HG03066 (cell line): ENCODE measurements at regions not wholly inside any gene's neighbourhood (a gene's known extent, or its start where the extent isn't known, plus 50 kb on each side); places are given as distances from the start of the nearest gene placed in this dataset.
"Not testable (repeated sequence)": the region's sequence is repeated elsewhere in the genome, so short reads cannot be mapped to it uniquely, and the experiment has no call there.

Experiments used
- ATAC-seq: cut with Tn5 transposase; IDR thresholded peaks from one replicate; pipeline ENCODE4 v1.9.1; 2021; ENCODE audit warnings: low read depth; ENCODE audit not compliant: unreplicated experiment

- no peak for ATAC-seq
Observed at GRCh38 chr5:39648085-39648847, 223.5 kb upstream of the DAB2 start.

GRCh38 chr5:39640552-39640951, 215.8 kb upstream of the DAB2 start:
- ATAC-seq, result peak; percentile 52

- ATAC-seq, result no peak
Observed at GRCh38 chr5:39639618-39640089, 214.9 kb upstream of the DAB2 start.

- ATAC-seq, result no peak
Observed at GRCh38 chr5:39638813-39639212, 214.0 kb upstream of the DAB2 start.

- ATAC-seq, result no peak
Observed at GRCh38 chr5:39633057-39633456, 208.3 kb upstream of the DAB2 start.

- no peak for ATAC-seq
Observed at GRCh38 chr5:39631958-39632357, 207.2 kb upstream of the DAB2 start.

GRCh38 chr5:39629946-39630345, 205.2 kb upstream of the DAB2 start:
- ATAC-seq, result no peak

GRCh38 chr5:39628348-39628747, 203.6 kb upstream of the DAB2 start:
- ATAC-seq, result no peak

- no peak for ATAC-seq
Observed at GRCh38 chr5:39624890-39625289, 200.1 kb upstream of the DAB2 start.

GRCh38 chr5:39624268-39624886, 199.6 kb upstream of the DAB2 start:
- no peak for ATAC-seq

GRCh38 chr5:39623291-39623865, 198.6 kb upstream of the DAB2 start:
- no peak for ATAC-seq

- no peak for ATAC-seq
Observed at GRCh38 chr5:39622281-39622680, 197.5 kb upstream of the DAB2 start.

- no peak for ATAC-seq
Observed at GRCh38 chr5:39619168-39619818, 194.5 kb upstream of the DAB2 start.

GRCh38 chr5:39618391-39618790, 193.6 kb upstream of the DAB2 start:
- ATAC-seq, result no peak

GRCh38 chr5:39616131-39616530, 191.4 kb upstream of the DAB2 start:
- no peak for ATAC-seq

GRCh38 chr5:39611076-39611475, 186.3 kb upstream of the DAB2 start:
- not testable (repeated sequence) for ATAC-seq

- ATAC-seq, result peak; percentile 46
Observed at GRCh38 chr5:39608024-39608423, 183.2 kb upstream of the DAB2 start.

GRCh38 chr5:39606591-39606990, 181.8 kb upstream of the DAB2 start:
- no peak for ATAC-seq

- no peak for ATAC-seq
Observed at GRCh38 chr5:39605588-39606575, 181.1 kb upstream of the DAB2 start.

- no peak for ATAC-seq
Observed at GRCh38 chr5:39605145-39605544, 180.4 kb upstream of the DAB2 start.
